Activated CD4-positive, alpha-beta T cell treated with anti-CD3 and anti-CD28 coated beads, Interleukin-2, Interleukin-6, amounts not matched to agents 100 ng/mL and 50 ng/mL, durations not matched to agents 16 hours and 8 hours (primary cell): ENCODE measurements at regions not wholly inside any gene's neighbourhood (a gene's known extent, or its start where the extent isn't known, plus 50 kb on each side); places are given as distances from the start of the nearest gene placed in this dataset.

Source experiments
- DNase-seq: peaks from one replicate; pipeline ENCODE4 v3.0.0-alpha.2; 2020

DNA sequence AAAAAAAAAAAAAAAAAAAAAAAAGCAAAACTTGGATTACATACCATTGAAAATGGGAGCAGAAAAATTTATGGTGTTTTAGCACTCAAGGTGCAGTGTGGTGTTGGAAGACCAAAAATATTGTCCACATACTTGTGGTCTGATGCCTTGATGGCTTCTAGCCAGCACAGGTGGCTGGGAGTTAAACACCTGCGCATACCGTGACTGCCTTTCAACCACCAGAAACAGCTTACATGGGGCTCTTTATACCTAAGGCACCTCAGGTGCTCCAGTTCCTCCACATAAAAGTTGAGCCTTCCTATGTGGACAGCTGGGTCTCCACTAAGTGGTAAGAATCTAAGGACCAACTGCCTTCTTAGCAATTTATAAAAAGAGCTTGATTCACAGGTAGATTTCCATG is 802.6 kb upstream of the CELF4 start:
- no peak for DNase-seq

DNA sequence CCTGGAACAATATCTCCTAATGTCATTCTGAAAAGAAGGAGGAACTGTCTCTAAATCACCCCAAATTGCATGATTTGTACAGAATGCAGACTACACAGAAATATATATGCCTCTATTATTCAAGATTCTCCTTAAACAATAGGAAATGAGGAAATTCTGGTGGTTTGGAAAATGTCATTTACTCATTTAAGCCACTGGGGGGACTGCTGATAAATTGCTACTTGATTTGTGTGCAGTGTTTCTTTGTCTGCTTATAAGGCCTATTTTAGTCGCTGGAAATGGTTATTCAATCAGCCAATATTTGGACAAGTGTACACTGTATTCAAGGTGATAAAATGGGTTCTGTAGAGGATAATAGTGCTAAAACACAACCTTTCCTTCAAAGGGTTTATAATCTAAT is 801.9 kb upstream of the CELF4 start:
- no peak for DNase-seq

DNA sequence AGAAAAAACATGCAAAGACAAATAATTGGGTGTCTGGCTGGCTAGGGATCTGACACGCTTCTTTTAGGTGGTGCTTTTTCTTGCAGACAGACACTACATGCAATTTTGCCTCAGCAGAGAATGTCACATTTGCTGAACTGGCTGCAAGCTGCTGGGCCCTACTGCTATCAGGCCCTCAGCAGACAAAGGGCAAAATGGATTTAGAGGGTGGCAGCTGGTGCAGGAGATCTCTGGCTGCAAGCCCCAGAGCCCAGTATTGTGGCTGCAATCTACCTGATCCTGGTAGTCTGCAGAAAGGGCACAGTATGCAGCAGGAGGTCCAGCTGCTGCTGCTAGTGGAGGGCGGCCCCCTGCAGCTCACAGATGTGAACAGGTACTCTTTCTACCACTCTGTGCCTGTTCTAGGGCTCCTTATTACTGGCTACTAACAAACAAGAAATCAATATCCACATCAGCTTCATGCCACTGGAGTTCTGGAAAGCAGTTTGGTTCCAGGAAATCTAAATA is 796.7 kb upstream of the CELF4 start:
- DNase-seq, result no peak

DNA sequence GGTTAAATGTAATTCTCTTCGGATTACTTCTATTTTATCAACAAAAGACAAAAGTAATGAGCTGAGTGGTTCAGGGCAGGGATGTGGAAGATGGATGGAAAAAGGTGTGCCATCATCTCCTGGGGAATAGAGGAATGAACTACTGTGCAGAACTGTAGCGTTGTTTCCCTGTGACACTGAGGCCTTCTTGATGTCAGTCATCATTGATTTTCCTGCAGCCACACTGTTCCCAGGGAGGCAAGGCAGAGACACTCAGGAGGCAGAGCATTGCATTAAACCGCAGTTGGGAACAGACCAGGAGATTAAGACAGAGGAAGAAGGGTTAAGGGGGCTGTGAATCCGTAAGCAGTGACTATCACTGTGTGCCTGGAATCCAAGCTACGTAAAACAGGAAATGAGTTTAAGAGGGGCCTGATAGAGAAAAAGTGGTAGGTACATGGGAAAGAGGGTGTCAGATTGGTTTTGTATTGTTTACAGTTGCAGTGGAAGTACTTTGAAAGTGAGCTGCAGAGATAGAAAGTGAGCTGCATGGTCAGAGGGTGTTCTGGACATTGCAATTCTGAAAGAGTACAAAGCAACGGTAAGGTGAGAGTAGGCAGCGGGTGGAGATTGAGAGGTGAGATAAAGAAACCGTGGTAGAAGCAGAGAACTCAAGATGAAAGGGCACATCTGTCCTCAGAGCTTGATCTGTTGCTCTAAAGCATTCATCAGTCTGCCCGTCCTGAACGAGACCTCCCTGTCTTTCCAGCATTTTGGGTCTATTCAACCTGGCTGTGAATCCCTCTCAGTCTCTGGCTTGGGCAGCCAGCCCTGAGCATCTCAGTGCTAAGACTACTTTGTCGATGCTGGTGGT is 793.4 kb upstream of the CELF4 start:
- no peak for DNase-seq

DNA sequence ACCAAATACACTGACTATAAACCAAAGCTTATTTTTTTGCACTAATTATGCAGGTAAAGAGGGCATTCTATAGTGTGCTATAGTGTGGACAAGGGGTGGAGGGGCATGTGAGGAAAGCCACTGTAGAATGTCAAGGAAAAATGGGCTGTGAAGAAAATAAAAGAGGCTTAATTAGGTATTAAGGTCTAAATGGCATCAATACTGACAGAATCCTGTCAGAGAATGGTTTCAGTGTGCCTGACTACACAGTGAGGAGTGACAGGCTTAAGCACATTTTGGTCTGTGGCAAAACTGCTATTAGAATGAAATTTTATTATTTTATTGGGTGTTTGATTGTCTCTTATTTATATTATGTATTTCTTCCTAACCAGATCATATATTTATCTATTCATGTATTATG is 787.6 kb upstream of the CELF4 start:
- no peak for DNase-seq

DNA sequence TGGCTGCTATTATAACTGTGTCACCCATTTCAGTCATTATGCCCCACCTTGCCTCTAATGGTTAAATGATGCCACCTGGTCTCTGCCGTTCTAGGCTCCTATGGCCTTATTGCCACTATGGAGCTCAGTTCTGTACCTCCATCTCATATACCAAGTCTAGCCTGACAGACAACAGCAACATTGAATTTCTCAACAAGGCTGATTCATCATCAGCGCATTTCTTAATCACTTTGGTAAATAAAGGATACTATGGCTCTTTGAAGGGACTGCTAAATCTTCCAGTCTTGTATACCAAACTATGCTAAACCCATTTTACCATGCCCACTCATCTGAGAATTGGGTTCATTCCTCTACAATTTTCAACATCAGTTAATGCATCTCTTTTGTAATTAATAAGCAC is 784.5 kb upstream of the CELF4 start:
- no peak for DNase-seq

DNA sequence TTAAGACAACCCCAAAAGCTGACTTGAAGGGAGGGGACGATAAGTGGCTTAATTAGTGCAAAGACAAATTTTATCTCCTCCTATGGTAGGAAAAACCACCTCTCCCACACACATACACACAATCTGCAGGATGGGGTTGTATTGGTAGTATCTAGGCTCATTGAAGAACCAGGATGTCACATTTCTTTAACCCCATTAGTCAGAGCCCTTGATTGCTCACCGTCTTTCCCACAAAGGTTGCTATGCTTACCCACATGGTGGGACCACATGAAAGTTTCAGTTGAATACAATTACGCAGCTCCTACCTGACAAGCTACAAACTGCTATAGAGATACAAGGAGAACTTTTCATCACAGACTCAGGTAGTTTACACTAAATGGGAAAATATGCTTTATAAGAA is 765.0 kb upstream of the CELF4 start:
- peak; percentile 1 for DNase-seq

DNA sequence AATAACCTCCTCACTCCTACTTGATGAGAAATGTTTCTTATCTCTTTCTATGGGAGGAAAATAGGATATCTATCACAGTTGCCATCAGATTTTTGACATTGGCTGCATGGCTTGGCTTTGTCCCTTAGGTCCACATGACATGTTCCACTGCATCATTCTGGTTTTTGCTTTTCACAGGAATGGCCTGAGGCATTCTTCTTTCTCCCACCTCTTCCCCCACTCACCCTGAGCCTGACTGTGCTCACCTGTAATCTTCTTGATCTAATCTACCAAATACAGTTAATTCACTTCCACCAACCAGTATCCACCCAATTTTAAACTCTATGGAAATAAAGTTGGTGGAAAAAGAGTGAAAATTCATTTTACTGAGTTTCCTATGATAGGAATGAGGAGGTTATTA is 763.5 kb upstream of the CELF4 start:
- DNase-seq, result no peak

DNA sequence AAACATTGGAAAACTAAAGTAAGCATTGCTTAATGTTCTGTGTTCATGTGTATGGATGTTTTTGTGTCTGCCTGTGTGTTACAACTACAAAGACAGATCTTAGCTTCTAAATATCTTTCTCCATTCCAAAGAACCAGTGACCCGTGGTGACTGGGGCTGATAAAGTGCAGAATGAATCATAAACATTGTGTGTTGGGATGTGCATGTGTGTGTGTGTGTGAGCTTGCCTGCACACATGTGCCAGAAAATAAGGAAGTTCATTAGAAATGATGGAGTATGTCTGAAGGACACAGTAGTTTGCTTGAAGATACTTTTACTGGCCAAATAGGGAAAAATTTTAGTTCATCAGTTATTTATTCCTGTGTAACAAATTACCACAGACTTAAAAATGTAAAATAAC is 756.6 kb upstream of the CELF4 start:
- DNase-seq, result no peak

DNA sequence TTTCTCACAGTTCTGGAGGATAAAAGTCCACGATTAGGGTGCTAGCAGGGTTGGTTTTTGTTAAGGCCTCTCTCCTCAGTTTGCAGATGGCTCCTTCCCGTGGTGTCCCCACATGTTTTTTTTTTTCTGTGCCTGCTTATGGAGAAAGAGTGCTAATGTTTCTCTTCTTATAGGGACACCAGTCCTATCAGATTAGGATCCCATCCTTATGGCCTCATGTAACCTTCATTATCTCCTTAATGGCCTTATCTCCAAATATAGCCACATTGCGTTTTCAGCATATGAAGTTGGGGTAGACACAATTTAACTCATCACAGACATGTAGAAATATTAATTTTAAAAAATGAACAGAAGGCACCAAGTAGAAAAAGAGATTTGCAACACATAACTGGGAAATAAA is 755.7 kb upstream of the CELF4 start:
- DNase-seq, result no peak

DNA sequence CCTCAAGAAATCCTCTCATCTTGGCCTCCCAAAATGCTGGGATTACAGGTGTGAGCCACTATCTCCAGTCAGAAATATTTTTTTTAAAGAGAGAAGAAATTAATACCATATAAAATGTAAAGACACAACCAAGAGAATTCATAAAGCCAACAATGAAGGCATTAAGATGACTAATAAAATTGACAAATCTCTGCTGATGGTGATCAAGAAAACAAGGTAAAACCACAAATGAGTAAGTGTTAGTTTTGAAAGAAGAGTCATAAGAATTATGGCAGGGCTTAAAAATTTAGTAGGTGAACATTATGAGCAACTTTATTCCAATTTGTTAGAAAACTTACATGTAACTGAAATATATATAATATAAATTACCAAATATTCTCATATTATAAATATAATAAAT is 752.8 kb upstream of the CELF4 start:
- DNase-seq, result no peak

DNA sequence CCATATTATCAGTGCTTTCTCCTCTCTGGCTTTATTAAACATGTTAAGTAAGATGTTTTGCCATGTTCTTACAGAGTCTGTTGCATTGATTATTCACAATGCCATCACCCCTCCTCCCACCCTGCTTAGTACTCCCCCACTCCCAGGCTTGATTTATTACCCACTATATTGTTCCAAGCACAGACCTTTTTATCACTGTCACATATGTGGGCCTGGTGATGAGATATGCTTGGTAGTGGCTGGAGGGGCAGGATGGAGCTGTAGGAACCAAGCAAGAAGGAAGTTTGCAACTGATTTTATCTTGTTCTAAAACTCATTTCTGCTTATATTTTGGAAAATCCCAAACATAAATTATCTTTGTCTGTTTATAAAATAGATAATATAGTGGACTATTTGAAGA is 748.2 kb upstream of the CELF4 start:
- no peak for DNase-seq

DNA sequence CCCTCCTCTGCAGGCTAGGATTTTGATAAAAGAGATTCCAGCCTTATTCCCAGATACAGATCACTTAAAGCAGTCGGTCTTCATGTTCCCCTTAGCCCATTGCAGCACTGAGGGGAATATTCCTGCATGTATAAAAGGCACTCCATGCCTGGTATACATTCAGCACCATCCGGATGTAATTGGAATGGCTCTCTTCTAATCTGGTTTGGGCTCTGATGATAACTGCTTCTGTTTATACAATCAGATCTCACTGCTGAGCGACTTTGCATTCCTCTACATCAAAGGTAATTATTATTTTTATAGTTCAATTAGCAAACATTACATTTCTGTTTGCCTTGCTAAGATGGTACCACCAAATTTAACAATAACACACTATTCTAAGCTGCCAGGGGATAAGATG is 746.9 kb upstream of the CELF4 start:
- DNase-seq, result no peak

DNA sequence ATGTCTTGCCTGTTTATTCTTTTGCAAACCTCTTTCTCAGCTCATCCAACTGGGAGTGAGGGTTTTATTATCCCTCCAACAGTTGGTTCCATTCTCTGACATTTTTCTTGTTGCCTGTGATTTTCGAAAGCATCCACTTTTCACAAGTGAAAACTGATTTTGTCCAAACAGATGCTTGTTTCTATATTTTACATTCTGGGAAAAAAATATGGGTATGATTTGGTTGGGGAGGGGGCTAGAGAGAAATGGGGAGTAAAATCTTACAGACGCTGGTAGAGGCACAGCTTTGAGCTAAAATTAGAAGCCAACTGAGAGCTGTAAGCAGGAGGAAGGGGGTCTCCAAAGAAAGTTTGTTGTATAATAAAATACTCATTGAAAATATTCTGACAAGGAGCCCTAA is 745.3 kb upstream of the CELF4 start:
- DNase-seq, result no peak

DNA sequence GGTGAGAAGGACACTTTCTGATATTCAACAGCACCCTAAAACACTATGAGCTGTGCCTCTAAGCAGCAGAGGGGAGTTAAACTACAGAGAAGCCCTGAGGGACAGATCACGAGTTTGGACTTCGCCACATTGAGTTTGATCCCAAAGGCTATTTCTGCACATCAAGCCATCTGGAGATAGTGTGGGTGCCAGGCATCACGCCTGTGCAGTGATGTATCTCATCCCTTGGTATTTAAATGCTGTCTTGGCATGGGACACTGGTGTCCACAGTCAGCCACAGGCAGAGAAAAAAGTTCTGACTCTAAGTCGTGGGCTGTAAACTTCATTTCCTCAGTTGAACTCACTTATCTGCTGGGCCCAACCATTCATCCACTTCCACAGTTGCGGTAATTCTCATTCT is 742.3 kb upstream of the CELF4 start:
- DNase-seq, result no peak

DNA sequence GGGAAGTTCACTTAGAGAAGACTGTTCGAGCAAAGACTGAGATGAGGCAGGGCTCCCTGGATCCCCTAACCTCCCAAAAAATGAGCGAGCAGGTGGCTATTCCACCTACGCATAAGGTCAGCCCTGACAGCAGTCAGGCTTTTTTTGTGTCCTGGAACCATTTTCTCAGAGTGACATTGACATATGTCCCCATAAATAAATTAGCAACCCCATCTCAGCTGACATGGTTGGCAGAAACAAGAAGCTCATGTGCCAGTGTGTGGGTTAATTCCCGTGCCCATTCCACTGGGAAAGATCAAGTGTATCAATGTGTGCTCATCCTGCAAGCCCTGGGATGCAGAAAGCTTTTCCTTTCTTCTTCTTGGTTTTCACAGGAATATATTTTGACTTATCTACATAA is 740.4 kb upstream of the CELF4 start:
- no peak for DNase-seq

DNA sequence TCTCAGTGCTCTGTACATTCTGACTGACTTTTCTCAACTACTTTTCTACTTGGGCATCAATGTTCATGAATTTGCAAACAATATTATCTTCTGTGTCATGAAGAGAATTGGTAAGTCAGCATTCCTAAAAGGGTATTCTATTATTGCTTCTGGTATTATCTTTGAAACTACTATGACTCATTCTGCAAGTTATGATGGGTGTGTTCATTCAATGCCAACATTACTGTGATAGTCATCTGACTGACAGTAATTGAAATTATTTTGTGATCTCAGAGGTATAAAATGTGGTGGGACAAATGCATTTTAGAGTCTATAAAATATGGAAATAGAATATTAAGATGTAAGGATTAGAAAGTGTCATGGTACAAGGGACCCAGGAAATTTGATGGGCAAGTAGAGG is 736.0 kb upstream of the CELF4 start:
- no peak for DNase-seq

DNA sequence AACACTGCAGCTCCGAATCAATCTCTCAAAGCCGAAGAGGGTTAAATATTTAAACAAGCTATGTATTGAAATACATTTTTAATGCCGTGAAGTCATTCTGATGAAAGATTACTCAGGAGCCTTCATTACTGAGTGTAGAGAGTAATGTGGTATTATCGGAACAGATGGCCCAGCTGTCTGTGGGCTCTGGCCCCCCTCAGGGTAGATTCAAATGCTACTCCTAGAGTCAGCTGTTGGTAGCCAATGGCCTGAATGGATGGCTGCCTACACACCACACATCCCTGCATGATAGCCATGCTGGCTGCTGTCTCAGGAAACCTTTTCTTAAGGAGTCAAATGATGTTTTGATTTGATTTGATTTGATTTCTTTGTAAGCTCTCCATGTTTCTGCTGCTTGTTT is 732.3 kb upstream of the CELF4 start:
- DNase-seq, result no peak

DNA sequence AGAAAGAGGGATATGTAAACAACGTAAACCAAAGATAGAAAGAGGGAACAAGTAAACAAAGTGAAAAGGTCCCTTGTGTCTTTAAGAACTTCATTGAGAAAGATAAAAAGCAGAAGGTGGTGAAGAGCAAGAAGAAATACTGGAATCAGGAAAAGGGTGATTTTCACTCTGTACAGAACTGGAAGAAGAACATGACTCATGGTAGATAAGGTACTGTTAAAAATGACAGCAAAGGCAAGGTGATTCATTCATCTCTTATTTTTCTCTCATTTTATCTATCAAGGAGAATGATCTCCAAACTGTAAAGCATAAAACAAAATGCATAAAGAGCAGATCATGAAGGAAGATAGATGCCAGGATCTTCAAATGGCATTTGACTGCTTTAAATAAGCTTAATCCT is 724.6 kb upstream of the CELF4 start:
- DNase-seq, result no peak

DNA sequence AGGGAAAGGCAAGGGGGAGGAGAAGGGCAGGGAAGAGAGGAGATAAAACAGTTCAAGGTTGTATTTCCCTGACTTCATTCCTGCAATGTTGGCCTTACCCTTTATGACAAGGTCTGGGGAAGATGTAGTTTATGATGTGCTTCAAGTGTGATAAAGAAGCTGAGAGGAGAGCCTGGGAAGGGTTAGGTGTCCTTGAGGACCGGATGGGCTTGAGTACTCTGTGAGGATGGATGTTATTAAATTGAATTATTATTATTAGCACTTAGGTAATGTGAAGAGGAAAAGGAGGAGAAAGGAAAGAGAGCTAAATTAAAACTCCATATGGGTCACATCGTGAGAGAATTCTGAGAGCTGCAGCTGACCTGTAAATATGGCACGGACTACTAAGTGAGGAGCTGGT is 719.4 kb upstream of the CELF4 start:
- no peak for DNase-seq

DNA sequence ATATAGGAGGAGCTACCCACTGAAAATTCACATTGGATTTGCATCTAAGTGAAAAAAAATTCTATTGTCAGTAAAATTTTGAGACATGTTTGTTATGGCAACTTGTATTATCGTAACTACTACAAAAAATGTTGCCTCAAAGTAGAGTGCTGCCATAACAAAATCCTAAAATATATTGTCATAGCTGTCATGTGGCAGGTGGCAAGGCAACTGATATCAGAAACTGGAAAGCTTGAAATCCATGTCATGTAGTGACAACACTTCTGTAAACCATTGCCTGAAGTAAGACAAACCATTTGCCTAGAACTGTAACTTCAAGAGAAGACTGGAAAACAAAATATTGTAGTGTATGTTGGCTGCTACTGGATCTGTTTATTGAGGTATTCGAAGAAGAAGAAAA is 697.5 kb upstream of the CELF4 start:
- no peak for DNase-seq

DNA sequence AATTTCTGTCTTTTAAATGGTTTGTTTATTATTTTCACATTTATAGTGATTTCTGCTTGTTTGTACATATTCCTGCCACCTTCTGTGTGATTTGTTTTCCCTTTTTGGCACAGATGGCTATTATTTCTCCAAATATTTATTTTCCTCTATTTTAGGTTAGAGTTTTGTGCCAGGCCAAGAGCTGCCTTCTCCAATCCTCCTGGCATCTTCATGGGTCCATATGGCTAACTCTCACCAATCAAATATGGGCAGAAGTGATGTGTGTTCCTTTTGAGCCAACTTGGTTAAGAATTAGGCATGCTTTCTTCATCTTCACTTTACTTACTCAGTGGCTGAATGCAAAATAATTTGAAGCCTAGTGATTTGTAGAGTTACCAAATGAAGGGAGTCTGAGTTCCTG is 697.1 kb upstream of the CELF4 start:
- no peak for DNase-seq

DNA sequence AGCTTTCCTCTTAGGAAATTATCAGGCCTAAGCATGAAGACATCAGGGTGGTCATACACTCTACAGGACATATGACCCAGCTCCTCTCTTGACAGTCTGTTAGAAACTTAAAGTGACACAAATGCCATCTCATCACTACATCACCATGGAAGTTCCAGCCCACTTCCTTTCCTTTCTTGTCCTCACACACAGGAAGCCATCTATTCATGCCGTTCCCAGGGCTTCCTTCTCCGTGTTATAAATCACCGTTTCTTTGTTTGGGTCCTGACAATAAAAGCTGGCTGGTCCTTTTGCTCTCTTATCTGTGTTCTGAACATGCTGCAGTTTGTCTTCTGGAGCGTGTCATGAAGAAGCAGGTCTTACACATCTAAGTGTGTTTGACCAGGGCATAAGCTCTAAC is 692.1 kb upstream of the CELF4 start:
- no peak for DNase-seq

DNA sequence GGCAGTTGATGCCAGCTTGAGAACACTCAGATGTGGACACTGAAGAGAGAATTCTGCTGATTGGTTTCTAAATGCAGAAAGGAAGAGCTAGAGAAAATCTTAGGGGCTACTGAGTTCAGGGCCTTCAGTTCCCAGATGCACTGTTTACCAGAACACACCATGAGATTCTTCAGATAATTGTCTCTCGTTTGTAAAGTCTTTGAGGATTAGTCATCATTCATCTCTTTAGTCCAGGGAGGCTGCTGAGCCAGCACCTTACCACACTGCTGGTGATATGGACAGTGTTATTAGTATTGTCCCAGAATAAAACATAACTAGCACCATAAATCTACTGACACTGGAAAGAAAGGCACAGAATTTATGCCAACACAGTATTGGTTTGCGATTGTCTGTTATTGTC is 690.8 kb upstream of the CELF4 start:
- no peak for DNase-seq

DNA sequence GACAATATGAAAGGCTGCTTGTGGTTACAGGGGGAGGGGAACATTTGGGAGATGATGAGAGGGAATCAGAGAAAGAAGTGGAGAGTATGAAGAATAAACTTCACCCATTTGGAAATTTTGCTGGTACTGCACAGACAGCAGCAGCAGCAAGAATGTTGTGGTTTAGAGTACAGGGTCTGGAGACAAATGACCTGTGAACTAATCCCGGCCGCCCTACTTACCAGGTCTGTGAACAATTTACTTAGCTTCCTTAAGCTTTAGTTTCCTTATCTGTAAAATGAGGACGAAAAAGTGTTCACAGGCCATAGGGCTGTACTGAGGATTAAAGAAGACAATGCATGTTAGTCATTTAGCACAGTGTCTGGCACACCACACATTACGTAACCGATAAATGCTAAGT is 685.4 kb upstream of the CELF4 start:
- DNase-seq, result no peak
